HL-60 (cell line): ENCODE measurements at regions not wholly inside any gene's neighbourhood (a gene's known extent, or its start where the extent isn't known, plus 50 kb on each side); places are given as distances from the start of the nearest gene placed in this dataset.
"Not testable (repeated sequence)": the region's sequence is repeated elsewhere in the genome, so short reads cannot be mapped to it uniquely, and the experiment has no call there.

Experiments used
- DNase-seq, 2 experiments: peaks; one replicate each; pipeline ENCODE4 v3.0.0-alpha.2; 2010 to 2020; ENCODE audit warnings: low read depth in 1 of 2, low spot score in 1 of 2
- H3K27ac ChIP-seq: fragments of 250-450 bp; sonication (Bioruptor Pico); replicated peaks from 2 replicates; pipeline ENCODE4 v1.5.1; 2020; ENCODE audit warnings: mild to moderate bottlenecking, moderate library complexity
- H3K27me3 ChIP-seq: fragments of 250-450 bp; sonication (Bioruptor Pico); 2 replicates; pipeline ENCODE4 v1.5.1; 2021; ENCODE audit warnings: mild to moderate bottlenecking, moderate library complexity; ENCODE audit not compliant: insufficient read depth, poor library complexity, severe bottlenecking
- H3K4me3 ChIP-seq: replicated peaks from 2 replicates; pipeline ENCODE4 v1.5.1; 2011; ENCODE audit warnings: mild to moderate bottlenecking, control low read depth, low read length; ENCODE audit not compliant: insufficient read depth
- GABPA ChIP-seq: IDR thresholded peaks from 2 replicates; pipeline ENCODE4 v1.6.1; 2012; ENCODE audit warnings: low read depth
- POLR2AphosphoS5 ChIP-seq: IDR thresholded peaks from 2 replicates; pipeline ENCODE4 v1.6.1; 2012; ENCODE audit warnings: low read depth
- REST ChIP-seq: IDR thresholded peaks from 2 replicates; pipeline ENCODE4 v1.6.1; 2012; ENCODE audit warnings: low read depth; ENCODE audit not compliant: insufficient replicate concordance
- SPI1 ChIP-seq: IDR thresholded peaks from 2 replicates; pipeline ENCODE4 v1.6.1; 2012; ENCODE audit warnings: low read depth, mild to moderate bottlenecking, borderline replicate concordance
- TF ChIP-seq, protein P1 (sequence below): IDR thresholded peaks from one replicate; pipeline ENCODE4 v1.5.1; 2011; ENCODE audit warnings: low read length, control low read depth, inconsistent platforms; ENCODE audit not compliant: insufficient read depth

DNA sequence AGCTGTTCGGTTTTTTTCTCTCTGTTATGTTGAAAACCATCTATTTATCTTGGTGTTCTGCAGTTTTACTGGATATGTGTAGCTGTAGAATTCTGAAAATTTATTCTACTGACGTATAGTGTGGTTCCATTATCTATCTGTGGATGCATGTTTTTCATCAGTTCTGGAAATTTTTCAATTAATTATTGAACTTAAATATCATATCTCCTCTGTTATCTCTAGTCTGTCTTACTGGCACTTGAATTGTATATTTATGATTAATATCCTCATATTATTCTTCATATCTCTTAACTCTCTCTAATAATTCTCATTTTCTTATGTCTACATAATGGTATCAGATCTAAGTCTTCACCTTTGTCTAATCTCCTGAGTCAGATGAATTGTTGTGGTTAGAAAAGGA is 501.7 kb downstream of the STK39 start:
- TF ChIP-seq GABPA (no peak), SPI1 (no peak), REST (no peak), POLR2AphosphoS5 (no peak)
- TF ChIP-seq, protein P1, sequence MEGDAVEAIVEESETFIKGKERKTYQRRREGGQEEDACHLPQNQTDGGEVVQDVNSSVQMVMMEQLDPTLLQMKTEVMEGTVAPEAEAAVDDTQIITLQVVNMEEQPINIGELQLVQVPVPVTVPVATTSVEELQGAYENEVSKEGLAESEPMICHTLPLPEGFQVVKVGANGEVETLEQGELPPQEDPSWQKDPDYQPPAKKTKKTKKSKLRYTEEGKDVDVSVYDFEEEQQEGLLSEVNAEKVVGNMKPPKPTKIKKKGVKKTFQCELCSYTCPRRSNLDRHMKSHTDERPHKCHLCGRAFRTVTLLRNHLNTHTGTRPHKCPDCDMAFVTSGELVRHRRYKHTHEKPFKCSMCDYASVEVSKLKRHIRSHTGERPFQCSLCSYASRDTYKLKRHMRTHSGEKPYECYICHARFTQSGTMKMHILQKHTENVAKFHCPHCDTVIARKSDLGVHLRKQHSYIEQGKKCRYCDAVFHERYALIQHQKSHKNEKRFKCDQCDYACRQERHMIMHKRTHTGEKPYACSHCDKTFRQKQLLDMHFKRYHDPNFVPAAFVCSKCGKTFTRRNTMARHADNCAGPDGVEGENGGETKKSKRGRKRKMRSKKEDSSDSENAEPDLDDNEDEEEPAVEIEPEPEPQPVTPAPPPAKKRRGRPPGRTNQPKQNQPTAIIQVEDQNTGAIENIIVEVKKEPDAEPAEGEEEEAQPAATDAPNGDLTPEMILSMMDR = no peak
- no peak for DNase-seq
- no peak overlapping the region for H3K27ac ChIP-seq
- H3K27me3 ChIP-seq = no peaks in the 10 kb centered on the region
- no peak overlapping the region for H3K4me3 ChIP-seq

DNA sequence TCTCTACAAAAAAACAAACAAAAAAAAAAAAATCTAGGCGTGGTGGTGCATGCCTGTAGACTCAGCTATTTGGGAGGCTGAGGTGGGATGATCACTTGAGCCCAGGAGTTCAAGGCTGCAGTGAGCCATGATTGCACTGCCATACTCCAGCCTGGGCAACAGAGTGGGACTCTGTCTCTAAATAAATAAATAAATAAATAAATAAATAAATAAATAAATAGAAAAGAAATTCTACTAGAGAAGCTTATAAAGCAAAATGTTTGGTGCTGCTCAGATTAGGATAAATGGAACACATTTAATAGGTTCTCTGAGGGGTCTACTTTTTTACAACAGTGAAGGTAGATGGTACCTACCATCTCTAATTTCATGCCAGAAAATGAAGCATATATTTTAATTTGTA is 507.5 kb downstream of the STK39 start:
- H3K27ac ChIP-seq, H3K27me3 ChIP-seq, H3K4me3 ChIP-seq, DNase-seq: not testable (repeated sequence)

- H3K4me3 ChIP-seq = no peak overlapping the region
- no peak for DNase-seq
- H3K27ac ChIP-seq = no peak overlapping the region
- no peak for TF ChIP-seq SPI1
- no peak for TF ChIP-seq POLR2AphosphoS5
- TF ChIP-seq REST = no peak
- TF ChIP-seq GABPA = no peak
- TF ChIP-seq, protein P1 = no peak
- peaks cover 2% of the 10 kb centered on the region for H3K27me3 ChIP-seq
Observed at GRCh38 chr2:167733747-167734146, 513.6 kb downstream of the STK39 start.

DNA sequence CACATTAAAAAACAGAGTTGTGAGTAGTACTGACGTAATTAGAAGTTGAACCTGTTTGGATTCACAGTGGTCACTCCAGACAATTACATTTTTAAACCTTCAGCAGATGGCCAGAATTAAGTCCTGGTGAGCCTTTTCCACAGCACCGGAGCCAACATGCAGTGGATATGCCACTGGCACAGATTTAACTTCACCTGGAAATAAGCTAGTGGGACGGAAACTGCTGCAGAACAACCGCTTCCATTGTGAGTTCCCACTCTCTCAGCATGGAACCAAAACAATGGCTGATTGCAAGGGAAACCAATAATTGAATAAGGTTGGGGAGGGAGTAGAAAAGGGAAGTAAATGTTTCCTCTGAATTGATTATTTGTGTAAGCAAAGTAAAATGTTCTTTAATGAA is 515.1 kb downstream of the STK39 start:
- H3K27ac ChIP-seq = no peak overlapping the region
- H3K4me3 ChIP-seq = no peak overlapping the region
- peaks cover 2% of the 10 kb centered on the region for H3K27me3 ChIP-seq
- DNase-seq = no peak
- TF ChIP-seq REST = no peak
- TF ChIP-seq POLR2AphosphoS5 = no peak
- TF ChIP-seq GABPA = no peak
- no peak for TF ChIP-seq SPI1
- TF ChIP-seq, protein P1 = no peak
